Peyer's patch (tissue), 4 donors: ENCODE measurements at regions not wholly inside any gene's neighbourhood (a gene's known extent, or its start where the extent isn't known, plus 50 kb on each side); places are given as distances from the start of the nearest gene placed in this dataset.

ENCODE experiments used
- POLR2A ChIP-seq, 2 donors: fragments of 450-650 bp; IDR thresholded peaks; one replicate each; pipeline ENCODE4 v1.5.1; 2017; ENCODE audit warnings: antibody characterized with exemption in 2 of 2, mild to moderate bottlenecking in 2 of 2, moderate library complexity in 2 of 2
- TF ChIP-seq, protein P1 (sequence below), 6 experiments: fragments of 450-650 bp in 4 of 6; fragments of 200-600 bp in 2 of 6; sonication (generic) in 1 of 6; IDR thresholded peaks; one replicate each; pipeline ENCODE4 v1.5.1; 2017 to 2019; ENCODE audit warnings: antibody characterized with exemption in 6 of 6, mild to moderate bottlenecking in 3 of 6, moderate library complexity in 1 of 6

DNA sequence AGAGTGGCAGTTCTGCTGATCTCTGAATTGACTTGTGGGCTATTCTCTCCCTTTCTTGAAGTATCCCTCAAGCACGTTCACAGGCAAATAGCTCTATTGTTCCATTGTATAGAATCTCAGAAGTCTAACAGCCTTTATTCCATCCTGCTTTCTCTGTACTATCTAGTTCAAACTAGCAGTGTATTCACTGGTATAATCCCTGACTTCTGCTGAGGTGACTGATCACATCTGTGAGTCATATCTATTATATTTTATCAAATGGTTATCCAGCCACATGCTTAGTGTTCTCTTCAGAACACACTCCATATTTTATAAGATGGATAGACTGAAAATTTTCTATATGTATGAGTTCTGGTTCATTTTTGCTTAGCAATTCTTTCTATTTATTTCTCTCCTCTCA, 866.1 kb downstream of the C12orf50 start:
- TF ChIP-seq, protein P1, sequence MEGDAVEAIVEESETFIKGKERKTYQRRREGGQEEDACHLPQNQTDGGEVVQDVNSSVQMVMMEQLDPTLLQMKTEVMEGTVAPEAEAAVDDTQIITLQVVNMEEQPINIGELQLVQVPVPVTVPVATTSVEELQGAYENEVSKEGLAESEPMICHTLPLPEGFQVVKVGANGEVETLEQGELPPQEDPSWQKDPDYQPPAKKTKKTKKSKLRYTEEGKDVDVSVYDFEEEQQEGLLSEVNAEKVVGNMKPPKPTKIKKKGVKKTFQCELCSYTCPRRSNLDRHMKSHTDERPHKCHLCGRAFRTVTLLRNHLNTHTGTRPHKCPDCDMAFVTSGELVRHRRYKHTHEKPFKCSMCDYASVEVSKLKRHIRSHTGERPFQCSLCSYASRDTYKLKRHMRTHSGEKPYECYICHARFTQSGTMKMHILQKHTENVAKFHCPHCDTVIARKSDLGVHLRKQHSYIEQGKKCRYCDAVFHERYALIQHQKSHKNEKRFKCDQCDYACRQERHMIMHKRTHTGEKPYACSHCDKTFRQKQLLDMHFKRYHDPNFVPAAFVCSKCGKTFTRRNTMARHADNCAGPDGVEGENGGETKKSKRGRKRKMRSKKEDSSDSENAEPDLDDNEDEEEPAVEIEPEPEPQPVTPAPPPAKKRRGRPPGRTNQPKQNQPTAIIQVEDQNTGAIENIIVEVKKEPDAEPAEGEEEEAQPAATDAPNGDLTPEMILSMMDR (IDR thresholded peaks at IDR 0.05): no peak
- TF ChIP-seq POLR2A (IDR thresholded peaks at IDR 0.05): no peak
